ENCODE measurements at regions not wholly inside any gene's neighbourhood (a gene's known extent, or its start where the extent isn't known, plus 50 kb on each side); places are given as distances from the start of the nearest gene placed in this dataset.

DNA sequence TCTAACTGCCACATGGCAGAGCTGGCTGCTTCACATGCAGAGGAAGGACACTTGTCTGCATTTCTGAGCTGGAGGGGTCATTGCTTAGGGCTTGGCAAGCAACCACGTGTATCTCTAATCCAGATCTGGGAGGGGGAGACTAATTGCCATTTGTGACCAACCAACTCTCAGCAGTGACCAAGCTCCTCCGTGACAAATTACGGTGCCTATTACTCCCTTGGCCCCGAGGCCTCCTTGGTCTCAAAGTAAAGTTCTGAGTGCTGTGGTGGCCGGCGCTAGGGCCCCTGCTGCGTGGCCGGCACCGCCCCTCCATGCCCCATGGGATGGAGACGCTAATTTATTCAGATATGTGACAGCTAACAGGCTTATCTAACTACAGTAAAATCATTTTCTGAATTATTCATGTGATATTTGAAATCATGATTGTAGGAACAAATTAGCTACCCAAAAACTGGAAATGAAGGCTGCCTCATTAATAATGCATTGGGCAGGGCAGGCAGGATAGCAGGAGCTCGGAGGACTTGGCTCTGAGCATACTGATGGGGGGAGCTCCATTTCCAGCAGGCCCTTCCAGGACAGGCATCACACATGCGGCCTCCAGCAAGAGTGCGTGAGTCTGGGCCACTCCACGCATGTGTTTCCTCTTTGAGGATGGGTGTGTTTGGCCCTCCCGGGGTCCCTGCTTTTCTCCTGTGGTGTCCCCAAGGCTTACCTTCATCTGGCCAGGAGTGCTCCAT is 67.7 kb downstream of the C5orf15 start:
- H3K4me3 ChIP-seq (replicated peaks in 1 of 4; ENCODE audit: control extremely low read depth in 1 of 4, insufficient read depth in 1 of 4, low read depth in 3 of 4, low read length in 4 of 4), result no peak overlapping the region
- no peak overlapping the region for H3K27ac ChIP-seq (ENCODE audit: insufficient read depth, low read length)
- H3K9ac ChIP-seq (ENCODE audit: insufficient read depth, low read length), result no peak overlapping the region
- H3K4me2 ChIP-seq (ENCODE audit: extremely low read depth, insufficient read depth, low read length), result no peak overlapping the region
- H3K4me1 ChIP-seq (ENCODE audit: control insufficient read depth, extremely low read depth, insufficient read depth, low read length), result no peaks in the 10 kb centered on the region
- TF ChIP-seq, protein P1, sequence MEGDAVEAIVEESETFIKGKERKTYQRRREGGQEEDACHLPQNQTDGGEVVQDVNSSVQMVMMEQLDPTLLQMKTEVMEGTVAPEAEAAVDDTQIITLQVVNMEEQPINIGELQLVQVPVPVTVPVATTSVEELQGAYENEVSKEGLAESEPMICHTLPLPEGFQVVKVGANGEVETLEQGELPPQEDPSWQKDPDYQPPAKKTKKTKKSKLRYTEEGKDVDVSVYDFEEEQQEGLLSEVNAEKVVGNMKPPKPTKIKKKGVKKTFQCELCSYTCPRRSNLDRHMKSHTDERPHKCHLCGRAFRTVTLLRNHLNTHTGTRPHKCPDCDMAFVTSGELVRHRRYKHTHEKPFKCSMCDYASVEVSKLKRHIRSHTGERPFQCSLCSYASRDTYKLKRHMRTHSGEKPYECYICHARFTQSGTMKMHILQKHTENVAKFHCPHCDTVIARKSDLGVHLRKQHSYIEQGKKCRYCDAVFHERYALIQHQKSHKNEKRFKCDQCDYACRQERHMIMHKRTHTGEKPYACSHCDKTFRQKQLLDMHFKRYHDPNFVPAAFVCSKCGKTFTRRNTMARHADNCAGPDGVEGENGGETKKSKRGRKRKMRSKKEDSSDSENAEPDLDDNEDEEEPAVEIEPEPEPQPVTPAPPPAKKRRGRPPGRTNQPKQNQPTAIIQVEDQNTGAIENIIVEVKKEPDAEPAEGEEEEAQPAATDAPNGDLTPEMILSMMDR (conservative IDR thresholded peaks at IDR 0.05 in 1 of 2, IDR thresholded peaks at IDR 0.05 in 1 of 2; ENCODE audit: low read depth in 1 of 2, low read length in 2 of 2), result no peak
- no peak for TF ChIP-seq EZH2 (IDR thresholded peaks at IDR 0.05; ENCODE audit: low read length, missing control alignments)
- H3K27me3 ChIP-seq (ENCODE audit: control insufficient read depth, insufficient read depth, low read length), result peaks cover 3% of the 10 kb centered on the region
- no peaks in the 10 kb centered on the region for H3K36me3 ChIP-seq (ENCODE audit: control insufficient read depth, insufficient read depth, low read length)
- no peaks in the 10 kb centered on the region for H4K20me1 ChIP-seq (ENCODE audit: control insufficient read depth, extremely low read depth, insufficient read depth, low read length)
- H3K9me3 ChIP-seq (ENCODE audit: control insufficient read depth, insufficient read depth, low read depth, low read length), result no peaks in the 10 kb centered on the region
- no peak for DNase-seq (ENCODE audit: low read depth in 2 of 2)
- no peaks in the 10 kb centered on the region for H3K79me2 ChIP-seq (ENCODE audit: control insufficient read depth, insufficient read depth, low read length)
- H2AFZ ChIP-seq (ENCODE audit: low read length), result no peak overlapping the region

DNA sequence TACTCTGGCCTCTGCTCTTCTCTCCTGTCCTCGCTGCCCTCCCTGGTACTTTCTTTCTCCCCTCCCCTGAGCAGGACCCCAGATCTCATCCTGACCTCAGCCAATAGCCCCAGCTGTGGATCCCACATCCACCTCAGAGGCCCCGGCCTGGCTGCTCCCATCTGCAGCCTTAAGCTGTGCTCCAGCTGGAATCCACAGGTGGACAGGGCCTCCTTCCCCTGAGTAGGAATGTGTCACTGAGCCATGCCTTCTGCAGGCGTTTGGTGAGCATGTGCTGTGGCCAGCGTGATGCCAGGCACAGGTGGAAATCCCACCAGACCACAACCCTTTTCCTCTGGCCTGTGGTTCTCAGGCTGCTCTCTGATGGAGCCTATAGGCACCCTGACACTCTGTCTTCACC is 68.9 kb downstream of the C5orf15 start:
- H3K36me3 ChIP-seq (ENCODE audit: control insufficient read depth, insufficient read depth, low read length), result no peaks in the 10 kb centered on the region
- H3K9ac ChIP-seq (ENCODE audit: insufficient read depth, low read length), result no peak overlapping the region
- DNase-seq (ENCODE audit: low read depth in 2 of 2), result no peak
- H3K4me2 ChIP-seq (ENCODE audit: extremely low read depth, insufficient read depth, low read length), result no peak overlapping the region
- H3K27me3 ChIP-seq (ENCODE audit: control insufficient read depth, insufficient read depth, low read length), result peaks cover 3% of the 10 kb centered on the region
- no peaks in the 10 kb centered on the region for H3K9me3 ChIP-seq (ENCODE audit: control insufficient read depth, insufficient read depth, low read depth, low read length)
- H3K4me3 ChIP-seq (replicated peaks in 1 of 4; ENCODE audit: control extremely low read depth in 1 of 4, insufficient read depth in 1 of 4, low read depth in 3 of 4, low read length in 4 of 4), result no peak overlapping the region
- TF ChIP-seq EZH2 (IDR thresholded peaks at IDR 0.05; ENCODE audit: low read length, missing control alignments), result no peak
- TF ChIP-seq, protein P1 (conservative IDR thresholded peaks at IDR 0.05 in 1 of 2, IDR thresholded peaks at IDR 0.05 in 1 of 2; ENCODE audit: low read depth in 1 of 2, low read length in 2 of 2), result no peak
- H3K4me1 ChIP-seq (ENCODE audit: control insufficient read depth, extremely low read depth, insufficient read depth, low read length), result no peaks in the 10 kb centered on the region
- H3K79me2 ChIP-seq (ENCODE audit: control insufficient read depth, insufficient read depth, low read length), result no peaks in the 10 kb centered on the region
- no peaks in the 10 kb centered on the region for H4K20me1 ChIP-seq (ENCODE audit: control insufficient read depth, extremely low read depth, insufficient read depth, low read length)
- no peak overlapping the region for H3K27ac ChIP-seq (ENCODE audit: insufficient read depth, low read length)
- H2AFZ ChIP-seq (ENCODE audit: low read length), result no peak overlapping the region

DNA sequence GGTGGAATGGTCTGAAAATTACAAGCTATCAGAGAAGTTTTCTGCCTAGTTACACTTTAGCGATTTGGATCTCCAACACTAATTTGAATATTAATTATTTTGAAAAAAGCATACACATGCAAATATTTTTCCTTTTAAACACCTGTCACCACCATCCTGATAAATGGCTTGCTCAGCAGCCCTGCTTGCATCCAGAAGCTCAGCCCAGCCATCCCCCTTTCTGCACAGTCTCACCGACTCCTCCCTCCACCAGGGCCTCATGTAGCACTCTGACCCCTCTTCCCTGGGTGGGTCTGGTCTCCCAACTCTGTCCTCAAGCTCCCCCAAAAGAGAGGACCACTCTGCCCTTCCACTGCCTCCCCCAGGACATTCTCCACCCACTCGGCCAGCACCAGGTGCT is 70.0 kb downstream of the C5orf15 start:
- TF ChIP-seq, protein P1 (conservative IDR thresholded peaks at IDR 0.05 in 1 of 2, IDR thresholded peaks at IDR 0.05 in 1 of 2; ENCODE audit: low read depth in 1 of 2, low read length in 2 of 2), result no peak
- TF ChIP-seq EZH2 (IDR thresholded peaks at IDR 0.05; ENCODE audit: low read length, missing control alignments), result no peak
- DNase-seq (ENCODE audit: low read depth in 2 of 2), result no peak

More for the DNA sequence above, 70.0 kb downstream of the C5orf15 start:
- no peak overlapping the region for H3K9ac ChIP-seq (ENCODE audit: insufficient read depth, low read length)
- no peaks in the 10 kb centered on the region for H3K4me1 ChIP-seq (ENCODE audit: control insufficient read depth, extremely low read depth, insufficient read depth, low read length)
- no peaks in the 10 kb centered on the region for H3K9me3 ChIP-seq (ENCODE audit: control insufficient read depth, insufficient read depth, low read depth, low read length)
- H4K20me1 ChIP-seq (ENCODE audit: control insufficient read depth, extremely low read depth, insufficient read depth, low read length), result no peaks in the 10 kb centered on the region
- no peak overlapping the region for H3K27ac ChIP-seq (ENCODE audit: insufficient read depth, low read length)
- no peak overlapping the region for H3K4me2 ChIP-seq (ENCODE audit: extremely low read depth, insufficient read depth, low read length)
- H2AFZ ChIP-seq (ENCODE audit: low read length), result no peak overlapping the region
- H3K36me3 ChIP-seq (ENCODE audit: control insufficient read depth, insufficient read depth, low read length), result no peaks in the 10 kb centered on the region
- H3K79me2 ChIP-seq (ENCODE audit: control insufficient read depth, insufficient read depth, low read length), result no peaks in the 10 kb centered on the region
- H3K27me3 ChIP-seq (ENCODE audit: control insufficient read depth, insufficient read depth, low read length), result peaks cover 3% of the 10 kb centered on the region
- no peak overlapping the region for H3K4me3 ChIP-seq (replicated peaks in 1 of 4; ENCODE audit: control extremely low read depth in 1 of 4, insufficient read depth in 1 of 4, low read depth in 3 of 4, low read length in 4 of 4)

All from fibroblast of lung (primary cell).